ENCODE measurements at regions not wholly inside any gene's neighbourhood (a gene's known extent, or its start where the extent isn't known, plus 50 kb on each side); places are given as distances from the start of the nearest gene placed in this dataset.

GRCh38 chr10:130491011-130491692 is 355.0 kb downstream of the GLRX3 start:
- Histone ChIP-seq H2AFZ (ENCODE audit: low read length) (no peak overlapping the region), H3K4me2 (ENCODE audit: low read length) (no peak overlapping the region), H3K9ac (ENCODE audit: low read length) (no peak overlapping the region), H3K27me3 (ENCODE audit: insufficient read depth, low read length) (no peaks in the 10 kb centered on the region), H3K4me3 (ENCODE audit: low read depth, low read length, poor library complexity, severe bottlenecking) (no peak overlapping the region), H3K9me2 (ENCODE audit: low read depth, low read length) (no peaks in the 10 kb centered on the region), H3K79me2 (ENCODE audit: insufficient read depth, low read length) (no peaks in the 10 kb centered on the region), H3K4me1 (ENCODE audit: insufficient read depth, low read length, severe bottlenecking) (no peaks in the 10 kb centered on the region), H3K36me3 (ENCODE audit: insufficient read depth, low read length) (no peaks in the 10 kb centered on the region), H3F3A (ENCODE audit: insufficient read depth, low read length) (no peaks in the 10 kb centered on the region), H3K27ac (ENCODE audit: low read depth, low read length, poor library complexity, severe bottlenecking) (no peak overlapping the region), H4K20me1 (ENCODE audit: insufficient read depth, low read length) (no peaks in the 10 kb centered on the region), H3K9me3 (ENCODE audit: low read length) (no peaks in the 10 kb centered on the region)
- TF ChIP-seq EZH2 (IDR thresholded peaks at IDR 0.05; ENCODE audit: borderline replicate concordance, low read length) (no peak), CTCF (IDR thresholded peaks at IDR 0.05; ENCODE audit: low read length) (no peak)

GRCh38 chr10:130491693-130492050 is 355.5 kb downstream of the GLRX3 start:
- TF ChIP-seq CTCF (IDR thresholded peaks at IDR 0.05; ENCODE audit: low read length) = no peak
- TF ChIP-seq EZH2 (IDR thresholded peaks at IDR 0.05; ENCODE audit: borderline replicate concordance, low read length) = no peak
- H3K27ac ChIP-seq (ENCODE audit: low read depth, low read length, poor library complexity, severe bottlenecking) = no peak overlapping the region

GRCh38 chr10:130492266-130492934 is 356.2 kb downstream of the GLRX3 start:
- no peaks in the 10 kb centered on the region for H3F3A ChIP-seq (ENCODE audit: insufficient read depth, low read length)
- no peaks in the 10 kb centered on the region for H3K79me2 ChIP-seq (ENCODE audit: insufficient read depth, low read length)
- no peak overlapping the region for H3K9ac ChIP-seq (ENCODE audit: low read length)
- H3K4me3 ChIP-seq (ENCODE audit: low read depth, low read length, poor library complexity, severe bottlenecking) = no peak overlapping the region
- H3K36me3 ChIP-seq (ENCODE audit: insufficient read depth, low read length) = no peaks in the 10 kb centered on the region
- H4K20me1 ChIP-seq (ENCODE audit: insufficient read depth, low read length) = no peaks in the 10 kb centered on the region
- H3K27me3 ChIP-seq (ENCODE audit: insufficient read depth, low read length) = no peaks in the 10 kb centered on the region
- H3K4me2 ChIP-seq (ENCODE audit: low read length) = no peak overlapping the region
- H2AFZ ChIP-seq (ENCODE audit: low read length) = no peak overlapping the region
- no peak overlapping the region for H3K27ac ChIP-seq (ENCODE audit: low read depth, low read length, poor library complexity, severe bottlenecking)
- TF ChIP-seq EZH2 (IDR thresholded peaks at IDR 0.05; ENCODE audit: borderline replicate concordance, low read length) (no peak), CTCF (IDR thresholded peaks at IDR 0.05; ENCODE audit: low read length) (no peak)
- no peaks in the 10 kb centered on the region for H3K9me3 ChIP-seq (ENCODE audit: low read length)
- H3K9me2 ChIP-seq (ENCODE audit: low read depth, low read length) = no peaks in the 10 kb centered on the region
- H3K4me1 ChIP-seq (ENCODE audit: insufficient read depth, low read length, severe bottlenecking) = no peaks in the 10 kb centered on the region

More at GRCh38 chr10:130491693-130492050, 355.5 kb downstream of the GLRX3 start:
- Histone ChIP-seq H3K9me3 (ENCODE audit: low read length) (no peaks in the 10 kb centered on the region), H3K4me3 (ENCODE audit: low read depth, low read length, poor library complexity, severe bottlenecking) (no peak overlapping the region), H4K20me1 (ENCODE audit: insufficient read depth, low read length) (no peaks in the 10 kb centered on the region), H3K9ac (ENCODE audit: low read length) (no peak overlapping the region), H3K9me2 (ENCODE audit: low read depth, low read length) (no peaks in the 10 kb centered on the region), H3K36me3 (ENCODE audit: insufficient read depth, low read length) (no peaks in the 10 kb centered on the region), H2AFZ (ENCODE audit: low read length) (no peak overlapping the region), H3K4me2 (ENCODE audit: low read length) (no peak overlapping the region), H3K4me1 (ENCODE audit: insufficient read depth, low read length, severe bottlenecking) (no peaks in the 10 kb centered on the region), H3K79me2 (ENCODE audit: insufficient read depth, low read length) (no peaks in the 10 kb centered on the region), H3F3A (ENCODE audit: insufficient read depth, low read length) (no peaks in the 10 kb centered on the region), H3K27me3 (ENCODE audit: insufficient read depth, low read length) (no peaks in the 10 kb centered on the region)
